OCI-LY7 (cell line): ENCODE measurements at regions not wholly inside any gene's neighbourhood (a gene's known extent, or its start where the extent isn't known, plus 50 kb on each side); places are given as distances from the start of the nearest gene placed in this dataset.

Experiments used
- CTCF ChIP-seq: fragments of 200-600 bp; sonication (generic); conservative IDR thresholded peaks from 2 replicates; pipeline ENCODE4 v1.5.1; 2014; ENCODE audit warnings: mild to moderate bottlenecking, antibody characterized with exemption, low read length, moderate library complexity, mixed read lengths
- EZH2phosphoT487 ChIP-seq: fragments of 200-600 bp; sonication (generic); IDR thresholded peaks from 2 replicates; pipeline ENCODE4 v1.6.1; 2018; ENCODE audit warnings: low read depth, borderline replicate concordance, mild to moderate bottlenecking, mixed run types, antibody characterized with exemption, low read length, moderate library complexity, mixed read lengths

GRCh38 chr2:15729001-15729400, 137.3 kb downstream of the DDX1 start:
- no peak for TF ChIP-seq CTCF
- TF ChIP-seq EZH2phosphoT487: no peak
